ENCODE measurements at regions not wholly inside any gene's neighbourhood (a gene's known extent, or its start where the extent isn't known, plus 50 kb on each side); places are given as distances from the start of the nearest gene placed in this dataset.

DNA sequence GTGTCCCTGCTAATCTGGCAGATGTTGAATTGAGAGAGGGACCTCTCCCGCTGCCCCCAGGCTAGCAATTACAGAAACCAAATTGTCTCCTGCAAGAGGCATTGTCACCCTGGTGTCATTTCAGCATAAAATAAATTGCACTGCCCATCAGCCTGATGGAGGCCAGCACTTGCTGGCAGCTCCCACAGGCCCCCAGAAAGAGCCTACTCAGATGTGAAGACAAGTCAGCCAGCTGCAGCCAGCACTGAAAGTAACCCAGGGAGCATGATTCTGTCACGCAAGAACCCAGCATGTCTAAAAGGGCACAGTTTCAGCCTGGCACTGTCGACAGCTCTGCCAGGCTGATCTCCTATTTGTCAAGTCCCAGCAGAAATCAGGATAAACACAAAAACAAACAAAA, 110.3 kb upstream of the CTTNBP2NL start:
- WGBS (ENCODE audit: extremely low coverage, insufficient read length, low lambda C conversion rate), result no CpG with 5 or more reads among the region's 3 CpGs
- peaks cover 0 to 2% (median 0%) of the 10 kb centered on the region in 3 experiments; a peak in 1 of 7 replicates for H3K36me3 Mint-ChIP-seq (ENCODE audit: insufficient read depth in 1 of 3, low read depth in 3 of 3)

More for the DNA sequence above, 110.3 kb upstream of the CTTNBP2NL start:
- H3K9me3 Mint-ChIP-seq, result peaks cover 0 to 4% of the 10 kb centered on the region in 2 experiments; a peak in 4 of 5 replicates
- Histone ChIP-seq H2BK5ac (ENCODE audit: insufficient read length, low read length) (no peak overlapping the region), H2BK120ac (ENCODE audit: low read depth, low read length, poor library complexity, severe bottlenecking) (no peak overlapping the region), H3K23me2 (ENCODE audit: insufficient read length, low read depth, low read length, poor library complexity, severe bottlenecking) (no peaks in the 10 kb centered on the region), H3K23ac (ENCODE audit: insufficient read length, low read depth, low read length) (no peak overlapping the region), H3K18ac (ENCODE audit: insufficient read length, low read depth, low read length) (no peak overlapping the region), H2AK5ac (ENCODE audit: insufficient read length, low read length) (no peak overlapping the region), H4K8ac (replicated peaks; ENCODE audit: insufficient read length, low read depth, low read length) (no peak overlapping the region), H3K56ac (ENCODE audit: insufficient read length, low read depth, low read length) (no peak overlapping the region), H2BK15ac (ENCODE audit: low read depth, low read length) (no peak overlapping the region), H4K5ac (ENCODE audit: insufficient read length, low read depth, low read length) (no peak overlapping the region), H3K79me2 (ENCODE audit: insufficient read depth, low read length) (no peaks in the 10 kb centered on the region), H3K27ac (ENCODE audit: insufficient read length, low read depth, low read length) (no peak overlapping the region), H3T11ph (ENCODE audit: low read length) (no peak overlapping the region), H3K4me1 (ENCODE audit: insufficient read depth, low read length) (no peaks in the 10 kb centered on the region), H4K91ac (ENCODE audit: insufficient read length, low read depth, low read length) (no peak overlapping the region), H3K4ac (ENCODE audit: low read depth, low read length) (no peak overlapping the region), H3K14ac (ENCODE audit: insufficient read depth, low read length) (no peak overlapping the region; the same call in 1 of the 2 replicates), H3K79me1 (ENCODE audit: insufficient read depth, low read depth, low read length, poor library complexity, severe bottlenecking) (no peaks in the 10 kb centered on the region), H3K9me3 (ENCODE audit: control insufficient read depth, low read depth, low read length) (no peaks in the 10 kb centered on the region), H3K4me2 (ENCODE audit: insufficient read depth, insufficient read length, low read length) (no peak overlapping the region), H2BK12ac (ENCODE audit: insufficient read length, low read depth, low read length) (no peak overlapping the region), H3K9ac (ENCODE audit: extremely low read depth, insufficient read length, low read length) (no peak overlapping the region), H3K27me3 (ENCODE audit: insufficient read depth, low read length) (no peaks in the 10 kb centered on the region), H2AFZ (ENCODE audit: low read length) (no peak overlapping the region), H4K20me1 (ENCODE audit: control insufficient read depth, insufficient read depth, insufficient read length) (no peaks in the 10 kb centered on the region), H2BK20ac (ENCODE audit: low read depth, low read length, poor library complexity, severe bottlenecking) (no peak overlapping the region)
- TF ChIP-seq, protein P1, sequence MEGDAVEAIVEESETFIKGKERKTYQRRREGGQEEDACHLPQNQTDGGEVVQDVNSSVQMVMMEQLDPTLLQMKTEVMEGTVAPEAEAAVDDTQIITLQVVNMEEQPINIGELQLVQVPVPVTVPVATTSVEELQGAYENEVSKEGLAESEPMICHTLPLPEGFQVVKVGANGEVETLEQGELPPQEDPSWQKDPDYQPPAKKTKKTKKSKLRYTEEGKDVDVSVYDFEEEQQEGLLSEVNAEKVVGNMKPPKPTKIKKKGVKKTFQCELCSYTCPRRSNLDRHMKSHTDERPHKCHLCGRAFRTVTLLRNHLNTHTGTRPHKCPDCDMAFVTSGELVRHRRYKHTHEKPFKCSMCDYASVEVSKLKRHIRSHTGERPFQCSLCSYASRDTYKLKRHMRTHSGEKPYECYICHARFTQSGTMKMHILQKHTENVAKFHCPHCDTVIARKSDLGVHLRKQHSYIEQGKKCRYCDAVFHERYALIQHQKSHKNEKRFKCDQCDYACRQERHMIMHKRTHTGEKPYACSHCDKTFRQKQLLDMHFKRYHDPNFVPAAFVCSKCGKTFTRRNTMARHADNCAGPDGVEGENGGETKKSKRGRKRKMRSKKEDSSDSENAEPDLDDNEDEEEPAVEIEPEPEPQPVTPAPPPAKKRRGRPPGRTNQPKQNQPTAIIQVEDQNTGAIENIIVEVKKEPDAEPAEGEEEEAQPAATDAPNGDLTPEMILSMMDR (conservative IDR thresholded peaks at IDR 0.05), result no peak
- peaks cover 37% of the 10 kb centered on the region for H3K27me3 Mint-ChIP-seq (ENCODE audit: low read depth)
- H3K4me1 Mint-ChIP-seq, result peaks cover 3 to 8% of the 10 kb centered on the region in 2 experiments; a peak in 3 of 4 replicates
- H3K27ac Mint-ChIP-seq, result no peak overlapping the region
- DNase-seq, result no peak
- no peak overlapping the region for H3K4me3 Mint-ChIP-seq

All from H9 (cell line).